ENCODE measurements at regions not wholly inside any gene's neighbourhood (a gene's known extent, or its start where the extent isn't known, plus 50 kb on each side); places are given as distances from the start of the nearest gene placed in this dataset.

GRCh38 chr9:1766042-1766441, 249.1 kb upstream of the SMARCA2 start:
- Histone ChIP-seq H3K27ac (ENCODE audit: low read depth, low read length, severe bottlenecking) (no peak overlapping the region), H3K36me3 (ENCODE audit: control insufficient read depth, insufficient read depth, low read length) (no peaks in the 10 kb centered on the region), H3K9me3 (ENCODE audit: control insufficient read depth, low read length) (no peaks in the 10 kb centered on the region), H3K4me3 (ENCODE audit: extremely low read depth, insufficient read depth, low read length, poor library complexity, severe bottlenecking) (no peak overlapping the region), H3K4me1 (ENCODE audit: control insufficient read depth, insufficient read depth, low read length, poor library complexity, severe bottlenecking) (no peaks in the 10 kb centered on the region)
- WGBS, 2 experiments (ENCODE audit: insufficient coverage in 2 of 2) = 100% methylated on average over 1 of the region's 2 CpGs; no CpG with 5 or more reads in 1 of the 2 experiments

DNA sequence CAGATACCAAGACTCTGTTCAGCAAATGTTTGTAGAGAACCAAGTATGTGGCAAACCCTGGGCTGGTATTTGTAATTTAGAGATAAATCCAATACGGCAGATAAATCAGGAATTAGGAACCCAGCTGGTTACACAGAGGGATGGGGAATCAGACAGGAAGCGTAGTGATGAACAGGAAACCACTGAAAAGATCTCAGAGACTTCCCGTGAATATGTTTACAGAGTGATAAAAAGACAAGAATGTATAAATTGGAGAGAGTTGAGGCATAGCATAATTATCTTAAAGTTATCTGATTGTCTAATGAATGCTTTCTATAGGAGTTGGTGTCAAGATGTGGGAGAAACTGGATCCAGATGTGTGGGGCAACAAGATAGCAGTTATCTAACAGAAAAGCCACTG, 246.6 kb upstream of the SMARCA2 start:
- no peaks in the 10 kb centered on the region for H3K36me3 ChIP-seq (ENCODE audit: control insufficient read depth, insufficient read depth, low read length)
- WGBS, 2 experiments (ENCODE audit: insufficient coverage in 2 of 2) = 85 to 94% methylated on average over 3 of the region's 3 CpGs
- H3K4me1 ChIP-seq (ENCODE audit: control insufficient read depth, insufficient read depth, low read length, poor library complexity, severe bottlenecking) = no peaks in the 10 kb centered on the region
- no peak overlapping the region for H3K4me3 ChIP-seq (ENCODE audit: extremely low read depth, insufficient read depth, low read length, poor library complexity, severe bottlenecking)
- no peak overlapping the region for H3K27ac ChIP-seq (ENCODE audit: low read depth, low read length, severe bottlenecking)
- H3K9me3 ChIP-seq (ENCODE audit: control insufficient read depth, low read length) = no peaks in the 10 kb centered on the region

DNA sequence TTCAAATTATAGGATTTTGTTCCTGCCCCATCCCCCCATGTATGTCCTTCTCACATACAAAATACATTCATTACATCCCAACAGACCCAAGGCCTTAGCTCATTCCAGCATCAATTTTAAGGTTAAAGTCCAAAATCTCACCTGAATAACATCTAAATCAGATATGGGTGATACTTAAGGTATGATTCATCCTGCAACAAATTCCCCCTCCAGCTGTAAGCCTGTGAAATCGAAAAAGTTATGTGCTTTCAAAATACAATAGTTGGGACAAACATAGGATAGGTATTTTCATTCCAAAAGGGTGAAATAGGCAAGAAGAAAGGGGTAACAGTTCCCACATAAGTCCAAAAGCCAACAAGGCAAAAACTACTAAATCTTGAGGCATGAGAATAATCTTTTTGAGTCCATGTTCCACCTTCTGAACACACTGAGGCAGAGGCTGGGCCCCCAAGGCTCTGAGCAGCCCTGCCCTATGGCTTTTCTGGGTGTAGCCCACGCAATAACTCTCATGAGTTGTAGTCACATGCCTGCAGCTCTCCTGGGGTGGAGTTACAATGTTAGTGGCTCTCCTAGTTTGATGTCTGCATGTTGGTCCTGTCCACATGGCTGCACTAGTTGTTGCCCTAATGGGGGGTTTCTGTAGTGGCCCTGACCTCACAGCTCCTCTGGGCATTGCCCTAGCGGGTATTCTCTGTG, 243.9 kb upstream of the SMARCA2 start:
- Histone ChIP-seq H3K36me3 (ENCODE audit: control insufficient read depth, insufficient read depth, low read length) (no peaks in the 10 kb centered on the region), H3K4me1 (ENCODE audit: control insufficient read depth, insufficient read depth, low read length, poor library complexity, severe bottlenecking) (no peaks in the 10 kb centered on the region), H3K27ac (ENCODE audit: low read depth, low read length, severe bottlenecking) (no peak overlapping the region), H3K4me3 (ENCODE audit: extremely low read depth, insufficient read depth, low read length, poor library complexity, severe bottlenecking) (no peak overlapping the region), H3K9me3 (ENCODE audit: control insufficient read depth, low read length) (no peaks in the 10 kb centered on the region)
- 100% methylated on average over 2 of the region's 3 CpGs for WGBS, 2 experiments (ENCODE audit: insufficient coverage in 2 of 2)

DNA sequence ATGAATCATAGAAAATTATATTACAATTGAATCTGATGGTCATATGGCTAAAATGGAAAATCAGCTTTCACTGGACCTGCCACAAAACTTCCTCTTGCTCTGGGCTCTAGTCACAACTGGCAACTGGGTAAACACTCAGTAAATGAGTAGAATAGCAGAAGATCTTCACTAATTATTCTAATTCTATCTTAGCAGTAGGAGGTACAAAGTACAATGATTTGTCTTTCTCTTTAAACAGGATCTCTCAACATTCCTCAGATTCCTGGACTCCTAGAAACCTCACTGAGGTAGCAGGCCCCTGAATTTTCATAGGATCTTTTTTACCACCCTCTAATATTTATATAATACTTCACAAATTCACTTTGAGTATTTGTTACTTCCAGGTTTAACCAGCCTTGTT, 239.9 kb upstream of the SMARCA2 start:
- H3K4me3 ChIP-seq (ENCODE audit: extremely low read depth, insufficient read depth, low read length, poor library complexity, severe bottlenecking) = no peak overlapping the region

DNA sequence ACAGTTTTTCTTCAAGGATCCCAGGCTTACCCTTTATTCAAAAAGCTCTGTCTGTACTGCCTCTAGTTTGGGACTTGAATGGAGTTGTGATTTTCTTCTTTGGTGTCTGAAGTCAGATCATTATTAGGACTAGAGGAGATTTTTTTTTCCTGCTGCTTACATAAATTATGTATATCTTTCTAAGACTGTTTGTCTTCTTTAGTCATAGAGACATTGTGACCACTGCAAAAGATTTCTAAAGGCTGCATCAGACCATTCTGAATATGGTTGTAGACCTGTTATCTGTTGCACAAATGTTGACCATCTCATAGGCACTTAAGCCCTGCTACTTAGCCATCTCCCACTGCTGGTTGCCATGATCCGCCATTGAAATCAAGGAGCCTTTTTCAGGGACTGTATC, 238.5 kb upstream of the SMARCA2 start:
- H3K4me1 ChIP-seq (ENCODE audit: control insufficient read depth, insufficient read depth, low read length, poor library complexity, severe bottlenecking) = no peaks in the 10 kb centered on the region
- no peak overlapping the region for H3K4me3 ChIP-seq (ENCODE audit: extremely low read depth, insufficient read depth, low read length, poor library complexity, severe bottlenecking)
- no peaks in the 10 kb centered on the region for H3K36me3 ChIP-seq (ENCODE audit: control insufficient read depth, insufficient read depth, low read length)
- WGBS, 2 experiments (ENCODE audit: insufficient coverage in 2 of 2) = 25 to 38% methylated on average over 1 of the region's 1 CpG
- no peaks in the 10 kb centered on the region for H3K9me3 ChIP-seq (ENCODE audit: control insufficient read depth, low read length)
- H3K27ac ChIP-seq (ENCODE audit: low read depth, low read length, severe bottlenecking) = no peak overlapping the region

More for the DNA sequence above, 239.9 kb upstream of the SMARCA2 start:
- Histone ChIP-seq H3K27ac (ENCODE audit: low read depth, low read length, severe bottlenecking) (no peak overlapping the region), H3K36me3 (ENCODE audit: control insufficient read depth, insufficient read depth, low read length) (no peaks in the 10 kb centered on the region), H3K9me3 (ENCODE audit: control insufficient read depth, low read length) (no peaks in the 10 kb centered on the region), H3K4me1 (ENCODE audit: control insufficient read depth, insufficient read depth, low read length, poor library complexity, severe bottlenecking) (no peaks in the 10 kb centered on the region)

- Histone ChIP-seq H3K27ac (ENCODE audit: low read depth, low read length, severe bottlenecking) (no peak overlapping the region), H3K9me3 (ENCODE audit: control insufficient read depth, low read length) (no peaks in the 10 kb centered on the region), H3K4me1 (ENCODE audit: control insufficient read depth, insufficient read depth, low read length, poor library complexity, severe bottlenecking) (peaks cover 3% of the 10 kb centered on the region), H3K36me3 (ENCODE audit: control insufficient read depth, insufficient read depth, low read length) (no peaks in the 10 kb centered on the region), H3K4me3 (ENCODE audit: extremely low read depth, insufficient read depth, low read length, poor library complexity, severe bottlenecking) (no peak overlapping the region)
- WGBS, 2 experiments (ENCODE audit: insufficient coverage in 2 of 2) = 92 to 94% methylated on average over 4 of the region's 6 CpGs
These were observed 224.0 kb upstream of the SMARCA2 start for GRCh38 chr9:1791191-1791590.

GRCh38 chr9:1794547-1795270, 220.4 kb upstream of the SMARCA2 start:
- Histone ChIP-seq H3K9me3 (ENCODE audit: control insufficient read depth, low read length) (no peaks in the 10 kb centered on the region), H3K4me1 (ENCODE audit: control insufficient read depth, insufficient read depth, low read length, poor library complexity, severe bottlenecking) (peaks cover 3% of the 10 kb centered on the region), H3K36me3 (ENCODE audit: control insufficient read depth, insufficient read depth, low read length) (no peaks in the 10 kb centered on the region), H3K27ac (ENCODE audit: low read depth, low read length, severe bottlenecking) (no peak overlapping the region), H3K4me3 (ENCODE audit: extremely low read depth, insufficient read depth, low read length, poor library complexity, severe bottlenecking) (no peak overlapping the region)
- 50 to 60% methylated on average over 1 of the region's 5 CpGs for WGBS, 2 experiments (ENCODE audit: insufficient coverage in 2 of 2)

GRCh38 chr9:1804128-1804865, 210.8 kb upstream of the SMARCA2 start:
- H3K9me3 ChIP-seq (ENCODE audit: control insufficient read depth, low read length) = no peaks in the 10 kb centered on the region
- no peaks in the 10 kb centered on the region for H3K4me1 ChIP-seq (ENCODE audit: control insufficient read depth, insufficient read depth, low read length, poor library complexity, severe bottlenecking)
- H3K4me3 ChIP-seq (ENCODE audit: extremely low read depth, insufficient read depth, low read length, poor library complexity, severe bottlenecking) = no peak overlapping the region
- no peaks in the 10 kb centered on the region for H3K36me3 ChIP-seq (ENCODE audit: control insufficient read depth, insufficient read depth, low read length)
- no peak overlapping the region for H3K27ac ChIP-seq (ENCODE audit: low read depth, low read length, severe bottlenecking)
- 86 to 90% methylated on average over 1 of the region's 4 CpGs for WGBS, 2 experiments (ENCODE audit: insufficient coverage in 2 of 2)

- Histone ChIP-seq H3K4me3 (ENCODE audit: extremely low read depth, insufficient read depth, low read length, poor library complexity, severe bottlenecking) (no peak overlapping the region), H3K9me3 (ENCODE audit: control insufficient read depth, low read length) (no peaks in the 10 kb centered on the region), H3K27ac (ENCODE audit: low read depth, low read length, severe bottlenecking) (no peak overlapping the region), H3K4me1 (ENCODE audit: control insufficient read depth, insufficient read depth, low read length, poor library complexity, severe bottlenecking) (no peaks in the 10 kb centered on the region), H3K36me3 (ENCODE audit: control insufficient read depth, insufficient read depth, low read length) (no peaks in the 10 kb centered on the region)
- WGBS, 2 experiments (ENCODE audit: insufficient coverage in 2 of 2) = 87 to 90% methylated on average over 3 of the region's 3 CpGs
These were observed 185.4 kb upstream of the SMARCA2 start for GRCh38 chr9:1829719-1830118.

GRCh38 chr9:1832960-1833359, 182.2 kb upstream of the SMARCA2 start:
- H3K27ac ChIP-seq (ENCODE audit: low read depth, low read length, severe bottlenecking) = no peak overlapping the region
- WGBS, 2 experiments (ENCODE audit: insufficient coverage in 2 of 2) = 91 to 97% methylated on average over 5 to 8 of the region's 8 CpGs
- H3K36me3 ChIP-seq (ENCODE audit: control insufficient read depth, insufficient read depth, low read length) = no peaks in the 10 kb centered on the region

More at GRCh38 chr9:1832960-1833359, 182.2 kb upstream of the SMARCA2 start:
- Histone ChIP-seq H3K4me3 (ENCODE audit: extremely low read depth, insufficient read depth, low read length, poor library complexity, severe bottlenecking) (no peak overlapping the region), H3K9me3 (ENCODE audit: control insufficient read depth, low read length) (no peaks in the 10 kb centered on the region), H3K4me1 (ENCODE audit: control insufficient read depth, insufficient read depth, low read length, poor library complexity, severe bottlenecking) (no peaks in the 10 kb centered on the region)

All from mesodermal cell (in vitro differentiated cells).